HUES48 (cell line): ENCODE measurements at regions not wholly inside any gene's neighbourhood (a gene's known extent, or its start where the extent isn't known, plus 50 kb on each side); places are given as distances from the start of the nearest gene placed in this dataset.

Experiments used
- H3K27ac ChIP-seq: one replicate; pipeline ENCODE4 v1.7.0; 2013; ENCODE audit warnings: low read depth, low read length, inconsistent platforms
- H3K27me3 ChIP-seq: 2 replicates; pipeline ENCODE4 v1.6.1; 2013; ENCODE audit warnings: mild to moderate bottlenecking, low read length; ENCODE audit not compliant: control insufficient read depth, insufficient read depth
- H3K36me3 ChIP-seq: 2 replicates; pipeline ENCODE4 v1.6.1; 2013; ENCODE audit warnings: low read length; ENCODE audit not compliant: control insufficient read depth, insufficient read depth
- H3K4me1 ChIP-seq: 2 replicates; pipeline ENCODE4 v1.6.1; 2013; ENCODE audit warnings: mild to moderate bottlenecking, low read length; ENCODE audit not compliant: control insufficient read depth, insufficient read depth
- H3K4me3 ChIP-seq: 2 replicates; pipeline ENCODE4 v1.5.1; 2013; ENCODE audit warnings: mild to moderate bottlenecking, low read depth, low read length
- H3K9ac ChIP-seq: 2 replicates; pipeline ENCODE4 v1.6.1; 2013; ENCODE audit warnings: mild to moderate bottlenecking, low read depth, low read length, moderate library complexity
- H3K9me3 ChIP-seq: 2 replicates; pipeline ENCODE4 v1.6.1; 2013; ENCODE audit warnings: low read length; ENCODE audit not compliant: control insufficient read depth, insufficient read depth

DNA sequence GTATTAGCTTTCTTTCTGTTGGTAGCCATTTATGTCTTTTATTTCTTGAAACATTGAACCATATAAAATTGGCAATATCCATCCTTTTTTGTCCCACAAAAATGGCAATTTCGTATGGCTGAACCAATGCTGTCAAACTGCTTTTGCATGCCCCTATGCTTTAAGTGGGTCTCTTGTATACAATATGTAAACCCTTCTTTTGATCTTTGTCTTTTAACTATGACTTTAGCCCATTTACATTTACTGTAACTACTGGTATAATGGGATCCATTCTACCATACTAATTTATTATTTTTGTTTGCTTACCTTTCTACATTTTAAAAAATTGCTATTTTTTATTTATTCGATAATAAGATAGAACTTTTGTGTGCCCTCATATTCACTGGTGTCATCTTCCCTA lies 93.4 kb downstream of the TENT4A start:
- Histone ChIP-seq H3K27ac (no peak overlapping the region), H3K4me3 (no peak overlapping the region), H3K9me3 (peaks cover 5% of the 10 kb centered on the region; the same call in 1 of the 2 replicates), H3K4me1 (no peaks in the 10 kb centered on the region), H3K36me3 (no peaks in the 10 kb centered on the region), H3K9ac (no peak overlapping the region), H3K27me3 (no peaks in the 10 kb centered on the region)

GRCh38 chr5:6808462-6808861 lies 95.2 kb downstream of the TENT4A start:
- Histone ChIP-seq H3K4me3 (no peak overlapping the region), H3K27me3 (no peaks in the 10 kb centered on the region), H3K27ac (no peak overlapping the region), H3K9me3 (peaks cover 5% of the 10 kb centered on the region; the same call in 1 of the 2 replicates), H3K9ac (no peak overlapping the region), H3K36me3 (no peaks in the 10 kb centered on the region), H3K4me1 (no peaks in the 10 kb centered on the region)

DNA sequence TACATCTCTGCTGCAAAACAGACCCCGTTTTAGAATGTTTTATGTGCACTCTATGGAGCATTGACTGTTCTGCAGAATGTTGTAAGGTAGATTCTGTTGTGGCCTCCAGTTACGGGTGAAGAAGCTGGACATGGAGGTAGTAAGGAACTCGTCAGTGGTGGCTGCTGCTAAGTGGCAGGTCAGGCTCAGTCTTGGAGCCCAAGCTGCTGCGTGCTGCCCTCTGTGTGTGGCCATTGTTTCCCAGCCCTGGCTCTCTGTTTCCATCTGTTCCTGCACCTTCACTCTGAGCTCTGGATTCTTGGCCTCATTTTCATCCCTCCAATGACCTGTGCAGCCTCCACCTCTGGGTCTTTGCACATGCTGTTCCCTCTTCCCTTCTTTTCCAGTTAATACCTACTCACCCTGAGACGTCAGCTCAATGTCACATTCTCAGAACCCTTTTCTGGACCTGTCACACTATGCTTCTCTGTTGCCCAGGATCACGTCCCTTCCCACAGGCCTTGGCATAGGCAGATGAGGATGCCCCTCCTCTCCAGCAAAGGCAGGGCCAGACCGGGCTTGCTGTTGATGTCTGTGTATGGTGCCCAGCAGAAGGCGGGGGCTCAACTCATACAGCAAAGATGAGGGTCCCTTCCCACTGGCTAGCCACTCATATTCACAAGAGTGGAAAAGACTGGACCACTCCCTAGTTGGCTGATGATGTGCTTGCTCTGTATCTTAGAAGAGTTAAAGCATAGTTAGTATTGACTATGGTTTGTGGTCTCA lies 97.6 kb downstream of the TENT4A start:
- no peak overlapping the region for H3K9ac ChIP-seq
- no peak overlapping the region for H3K4me3 ChIP-seq
- no peaks in the 10 kb centered on the region for H3K36me3 ChIP-seq
- H3K27me3 ChIP-seq: no peaks in the 10 kb centered on the region
- peaks cover 5% of the 10 kb centered on the region; the same call in 1 of the 2 replicates for H3K9me3 ChIP-seq
- no peaks in the 10 kb centered on the region for H3K4me1 ChIP-seq
- no peak overlapping the region for H3K27ac ChIP-seq

- Histone ChIP-seq H3K27me3 (no peaks in the 10 kb centered on the region), H3K9ac (no peak overlapping the region), H3K9me3 (no peaks in the 10 kb centered on the region), H3K4me3 (no peak overlapping the region), H3K4me1 (no peaks in the 10 kb centered on the region), H3K27ac (no peak overlapping the region), H3K36me3 (no peaks in the 10 kb centered on the region)
Observed at GRCh38 chr5:6812091-6812490, 98.9 kb downstream of the TENT4A start.

DNA sequence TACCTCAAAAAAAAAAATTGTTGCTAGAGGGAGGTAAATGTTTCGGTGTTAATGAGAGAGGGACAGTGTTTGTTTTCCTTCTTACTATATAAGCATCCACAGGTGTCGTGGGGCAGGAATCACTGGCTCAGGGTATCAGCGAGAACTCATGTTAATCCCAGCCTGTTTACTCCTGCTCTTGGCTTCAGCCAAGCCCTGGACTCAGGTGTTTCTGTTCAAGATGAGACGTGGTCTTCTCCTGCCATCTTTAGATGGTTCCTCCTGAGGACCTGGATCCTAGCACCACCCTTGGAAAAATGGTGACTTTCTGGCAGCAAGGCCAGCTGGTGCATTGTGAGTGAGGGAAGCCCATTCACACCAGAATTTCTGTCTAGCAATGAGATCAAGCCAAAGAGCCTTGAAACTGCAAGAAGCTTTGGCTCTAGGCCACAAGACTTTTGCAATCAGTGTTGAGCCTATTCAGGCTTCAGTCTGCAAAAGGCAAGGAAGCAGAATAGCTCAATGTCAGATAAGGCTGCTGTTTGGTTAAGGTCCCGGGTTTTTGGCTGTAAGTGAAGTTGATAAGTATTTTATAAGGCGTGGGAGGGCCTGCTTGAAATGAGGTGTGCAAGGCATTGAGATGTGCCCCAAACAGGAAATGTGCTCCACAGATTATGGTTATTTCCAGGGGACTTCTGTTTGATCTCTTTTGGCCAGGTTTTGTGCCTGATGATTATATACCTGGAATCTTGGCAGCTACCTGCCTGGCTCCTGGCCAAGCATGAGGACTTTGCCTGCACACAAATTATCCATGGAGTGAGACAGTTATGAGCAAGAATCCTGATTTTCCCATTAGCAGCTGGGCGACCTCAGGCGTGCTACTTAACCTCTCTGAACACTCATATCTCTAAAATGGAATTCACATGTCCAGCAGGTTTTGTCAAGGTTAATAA lies 99.8 kb downstream of the TENT4A start:
- Histone ChIP-seq H3K4me3 (no peak overlapping the region), H3K9me3 (no peaks in the 10 kb centered on the region), H3K4me1 (no peaks in the 10 kb centered on the region), H3K27me3 (no peaks in the 10 kb centered on the region), H3K9ac (no peak overlapping the region), H3K36me3 (no peaks in the 10 kb centered on the region), H3K27ac (no peak overlapping the region)

DNA sequence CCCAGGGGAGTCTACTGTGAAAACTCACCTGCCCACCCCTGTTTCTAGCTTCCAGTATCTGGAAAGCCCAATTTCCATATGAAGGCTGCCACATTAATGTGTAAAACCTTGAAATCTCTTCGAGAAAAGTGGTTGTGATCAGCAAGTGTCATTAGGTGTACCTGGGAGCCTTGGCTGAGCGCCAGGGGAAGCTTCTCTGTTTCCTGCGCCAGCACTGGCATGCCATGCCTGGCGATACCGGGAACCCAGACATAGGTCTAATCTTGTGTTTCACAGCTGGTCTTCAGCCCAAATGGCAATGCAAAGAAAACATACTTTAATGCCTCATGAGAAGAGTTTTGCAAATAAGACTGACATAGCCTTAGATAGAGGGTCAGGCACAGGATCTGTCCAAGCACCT lies 101.6 kb downstream of the TENT4A start:
- no peak overlapping the region for H3K4me3 ChIP-seq
- H3K4me1 ChIP-seq: no peaks in the 10 kb centered on the region

GRCh38 chr5:6818594-6819511 lies 105.6 kb downstream of the TENT4A start:
- Histone ChIP-seq H3K27ac (no peak overlapping the region), H3K27me3 (no peaks in the 10 kb centered on the region; the same call in 1 of the 2 replicates), H3K9me3 (no peaks in the 10 kb centered on the region), H3K9ac (no peak overlapping the region), H3K36me3 (no peaks in the 10 kb centered on the region), H3K4me1 (0 out of 2 replicates have a peak, but pooled peaks cover 4% of the 10 kb centered on the region), H3K4me3 (no peak overlapping the region)

More for the DNA sequence above, 101.6 kb downstream of the TENT4A start:
- Histone ChIP-seq H3K9ac (no peak overlapping the region), H3K9me3 (no peaks in the 10 kb centered on the region), H3K27me3 (no peaks in the 10 kb centered on the region), H3K36me3 (no peaks in the 10 kb centered on the region), H3K27ac (no peak overlapping the region)

DNA sequence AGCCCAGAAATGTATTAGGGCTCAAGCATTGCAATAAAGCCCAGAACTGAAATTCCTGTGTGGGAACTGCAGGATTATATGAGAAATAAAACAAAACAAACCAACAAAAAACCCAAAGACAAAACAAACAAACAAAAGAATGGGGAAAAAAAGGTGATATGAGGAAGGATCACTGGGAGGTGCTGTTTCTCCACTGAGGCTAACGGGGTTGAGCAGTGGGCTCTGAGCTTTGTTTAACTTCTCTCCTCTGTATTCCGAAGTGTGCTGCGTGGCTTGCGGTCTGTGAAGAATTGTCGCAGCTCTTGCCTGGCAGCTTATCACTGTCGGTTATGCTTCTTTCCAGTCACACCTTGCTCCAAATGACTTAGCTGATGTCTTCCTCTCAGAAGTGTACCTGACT lies 106.3 kb downstream of the TENT4A start:
- no peak overlapping the region for H3K4me3 ChIP-seq
- H3K36me3 ChIP-seq: no peaks in the 10 kb centered on the region
- no peak overlapping the region for H3K27ac ChIP-seq
- no peaks in the 10 kb centered on the region; the same call in 1 of the 2 replicates for H3K27me3 ChIP-seq
- no peak overlapping the region for H3K9ac ChIP-seq
- H3K4me1 ChIP-seq: 0 out of 2 replicates have a peak, but pooled peaks cover 4% of the 10 kb centered on the region
- no peaks in the 10 kb centered on the region for H3K9me3 ChIP-seq

DNA sequence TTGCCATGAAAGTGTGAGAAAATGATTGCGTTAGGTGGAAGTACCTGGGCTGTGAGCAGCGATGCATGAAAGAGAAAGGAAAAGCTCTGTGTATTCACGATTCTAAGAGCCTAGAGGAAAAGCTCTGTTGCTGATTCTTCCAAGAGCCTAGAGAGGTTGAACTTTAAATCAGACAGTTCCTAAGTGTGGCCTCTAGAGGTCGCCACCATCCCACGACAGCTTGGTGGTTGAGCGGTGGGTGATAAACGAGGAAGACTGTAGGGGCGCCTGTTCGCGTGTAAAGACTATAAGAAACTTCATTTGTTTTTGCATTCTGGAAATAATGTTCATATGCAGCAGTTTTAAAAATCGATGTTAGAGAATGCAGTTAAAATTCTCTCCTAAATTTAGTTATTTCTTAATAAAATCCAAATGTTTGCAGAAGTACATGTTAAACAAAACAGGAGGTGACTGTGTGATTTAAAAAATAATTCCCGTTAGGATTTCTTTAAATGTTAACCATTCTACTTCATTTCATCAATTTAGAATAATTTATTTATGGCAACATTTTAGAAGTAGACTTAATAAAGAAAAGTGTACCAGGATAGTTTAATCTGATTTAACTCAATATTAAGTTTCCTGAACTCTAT lies 107.7 kb downstream of the TENT4A start:
- Histone ChIP-seq H3K4me1 (0 out of 2 replicates have a peak, but pooled peaks cover 4% of the 10 kb centered on the region), H3K36me3 (no peaks in the 10 kb centered on the region), H3K9ac (no peak overlapping the region), H3K27ac (no peak overlapping the region), H3K27me3 (no peaks in the 10 kb centered on the region; the same call in 1 of the 2 replicates), H3K9me3 (no peaks in the 10 kb centered on the region), H3K4me3 (no peak overlapping the region)

DNA sequence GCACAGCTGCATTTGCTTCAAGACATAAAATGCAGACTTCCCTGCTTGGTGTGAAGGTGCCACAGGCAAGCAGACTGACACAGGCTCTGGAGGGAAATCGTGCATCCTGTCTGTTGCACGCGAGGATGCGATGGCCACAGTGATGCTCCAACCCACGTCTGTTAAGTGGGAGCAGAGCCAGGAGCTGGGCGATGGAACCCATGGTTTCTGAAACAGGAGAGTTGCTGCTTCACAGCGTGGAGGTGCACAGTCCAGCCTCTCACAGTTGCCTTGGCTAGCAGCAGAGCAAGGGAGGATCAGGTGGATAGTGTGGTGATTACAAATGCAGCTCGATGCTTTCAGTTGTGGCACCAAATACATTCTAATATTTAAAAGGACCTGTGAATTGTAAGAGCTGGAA lies 108.8 kb downstream of the TENT4A start:
- Histone ChIP-seq H3K4me3 (no peak overlapping the region), H3K9ac (no peak overlapping the region), H3K27me3 (no peaks in the 10 kb centered on the region; the same call in 1 of the 2 replicates), H3K27ac (no peak overlapping the region), H3K36me3 (no peaks in the 10 kb centered on the region), H3K4me1 (0 out of 2 replicates have a peak, but pooled peaks cover 4% of the 10 kb centered on the region), H3K9me3 (no peaks in the 10 kb centered on the region)
